H1 (cell line): ENCODE measurements at regions not wholly inside any gene's neighbourhood (a gene's known extent, or its start where the extent isn't known, plus 50 kb on each side); places are given as distances from the start of the nearest gene placed in this dataset.

Source experiments
- CTCF ChIA-PET: fragments of 300-600 bp; sonication (Branson Sonifier 250); formaldehyde crosslinking; loops from one replicate; lab custom pipeline; 2021; ENCODE audit not compliant: partially characterized antibody; lab: Charles Lee
- POLR2A ChIA-PET: fragments of 300-600 bp; sonication (Branson Sonifier 250); formaldehyde crosslinking; loops from one replicate; lab custom pipeline; 2021; ENCODE audit warnings: inconsistent platforms; ENCODE audit not compliant: partially characterized antibody; lab: Charles Lee
- DNase-seq, 2 experiments: peaks; one replicate each; pipeline versions ENCODE4 v3.0.0 to v3.0.0-alpha.2; 2010 to 2022; ENCODE audit warnings: low spot score in 2 of 2, low read depth in 1 of 2, mixed read lengths in 1 of 2
- FAIRE-seq: peaks from 2 replicates; lab custom pipeline; 2011; peaks lifted over from hg19 to GRCh38; lab: Jason Lieb, UNC
- H2AFZ ChIP-seq: 2 replicates; pipeline ENCODE4 v1.8.1; 2012; ENCODE audit warnings: low read length, inconsistent platforms
- H2AK5ac ChIP-seq: 2 replicates; pipeline ENCODE4 v1.6.1; 2013; ENCODE audit warnings: low read depth, low read length
- H2BK120ac ChIP-seq: replicated peaks from 2 replicates; pipeline ENCODE3; 2013; ENCODE audit warnings: low read depth, low read length, inconsistent platforms
- H2BK12ac ChIP-seq: 2 replicates; pipeline ENCODE4 v1.6.1; 2013; ENCODE audit warnings: low read depth, low read length
- H2BK15ac ChIP-seq: 2 replicates; pipeline ENCODE4 v1.6.1; 2013; ENCODE audit warnings: low read length
- H2BK20ac ChIP-seq: 2 replicates; pipeline ENCODE4 v1.6.1; 2013; ENCODE audit warnings: low read length
- H2BK5ac ChIP-seq: 2 replicates; pipeline ENCODE4 v1.6.1; 2013; ENCODE audit warnings: low read depth, low read length
- H3K14ac ChIP-seq: 2 replicates; pipeline ENCODE4 v1.6.1; 2013; ENCODE audit warnings: inconsistent platforms; ENCODE audit not compliant: insufficient read length
- H3K18ac ChIP-seq: 2 replicates; pipeline ENCODE4 v1.6.1; 2013; ENCODE audit warnings: low read length; ENCODE audit errors: extremely low read depth
- H3K23ac ChIP-seq: 2 replicates; pipeline ENCODE4 v1.6.1; 2013; ENCODE audit warnings: inconsistent platforms; ENCODE audit not compliant: insufficient read length
- H3K23me2 ChIP-seq: 2 replicates; pipeline ENCODE4 v1.6.1; 2013; ENCODE audit warnings: low read depth, low read length
- H3K27ac ChIP-seq: 2 replicates; pipeline ENCODE4 v1.6.1; 2011; ENCODE audit warnings: low read depth, low read length, inconsistent platforms
- H3K27me3 ChIP-seq, 4 experiments: replicated peaks in 1 of 4; 1 replicate in 1 of 4; 2 replicates in 3 of 4; pipeline versions ENCODE4 v1.6.1 to v1.8.1; 2011 to 2013; ENCODE audit warnings: low read length in 3 of 4, mild to moderate bottlenecking in 3 of 4, inconsistent platforms in 2 of 4, mixed read lengths in 2 of 4, moderate library complexity in 1 of 4; ENCODE audit not compliant: control insufficient read depth in 3 of 4, insufficient read depth in 3 of 4; ENCODE audit errors: extremely low read depth in 1 of 4
- H3K36me3 ChIP-seq, 4 experiments: 2 replicates each; pipeline versions ENCODE4 v1.6.1 to v1.8.1; 2011 to 2013; ENCODE audit warnings: mild to moderate bottlenecking in 4 of 4, low read length in 3 of 4, moderate library complexity in 2 of 4, control low read depth in 1 of 4, inconsistent platforms in 1 of 4; ENCODE audit not compliant: insufficient read depth in 4 of 4, control insufficient read depth in 2 of 4
- H3K4ac ChIP-seq: replicated peaks from 2 replicates; pipeline ENCODE3; 2013; ENCODE audit warnings: low read length, low read depth, mixed read lengths, inconsistent platforms; ENCODE audit not compliant: insufficient read length
- H3K4me1 ChIP-seq, 4 experiments: replicated peaks in 1 of 4; 1 replicate in 1 of 4; 2 replicates in 3 of 4; pipeline versions ENCODE4 v1.6.1 to v1.8.1; 2011 to 2013; ENCODE audit warnings: low read length in 3 of 4, inconsistent platforms in 2 of 4, mixed read lengths in 1 of 4; ENCODE audit not compliant: insufficient read depth in 4 of 4, control insufficient read depth in 3 of 4
- H3K4me2 ChIP-seq, 2 experiments: 2 replicates each; pipeline versions ENCODE4 v1.6.1 to v1.8.1; 2011 to 2013; ENCODE audit warnings: low read depth in 2 of 2, low read length in 2 of 2, control low read depth in 1 of 2, inconsistent platforms in 1 of 2, mild to moderate bottlenecking in 1 of 2; ENCODE audit not compliant: insufficient read depth in 1 of 2
- H3K4me3 ChIP-seq, 4 experiments: fragments of 200-600, 300-600 bp in 1 of 4; sonication (generic), shearing (Covaris generic), sonication (Bioruptor Twin) in 1 of 4; 2 replicates each; pipeline versions ENCODE4 v1.5.1 to v1.8.1; 2011 to 2016; ENCODE audit warnings: low read length in 4 of 4, low read depth in 3 of 4, control low read depth in 2 of 4, inconsistent platforms in 2 of 4, mild to moderate bottlenecking in 2 of 4, mixed read lengths in 1 of 4, moderate library complexity in 1 of 4; ENCODE audit not compliant: insufficient read depth in 2 of 4; ENCODE audit errors: extremely low read depth in 1 of 4
- H3K56ac ChIP-seq: replicated peaks from 2 replicates; pipeline ENCODE3; 2013; ENCODE audit warnings: low read depth, mild to moderate bottlenecking, mixed read lengths, low read length, inconsistent platforms; ENCODE audit not compliant: insufficient read length
- H3K79me1 ChIP-seq: 2 replicates; pipeline ENCODE4 v1.6.1; 2013; ENCODE audit warnings: low read depth, low read length, control low read depth
- H3K79me2 ChIP-seq, 2 experiments: 2 replicates each; pipeline versions ENCODE4 v1.6.1 to v1.8.1; 2012 to 2013; ENCODE audit warnings: low read length in 2 of 2, mild to moderate bottlenecking in 2 of 2, inconsistent platforms in 1 of 2; ENCODE audit not compliant: insufficient read depth in 2 of 2, control insufficient read depth in 1 of 2
- H3K9ac ChIP-seq, 4 experiments: replicated peaks in 1 of 4; 1 replicate in 1 of 4; 2 replicates in 3 of 4; pipeline versions ENCODE4 v1.6.1 to v1.8.1; 2011 to 2013; ENCODE audit warnings: low read depth in 3 of 4, low read length in 3 of 4, control low read depth in 2 of 4, mild to moderate bottlenecking in 2 of 4, moderate library complexity in 2 of 4, inconsistent platforms in 1 of 4; ENCODE audit errors: extremely low read depth in 1 of 4
- H3K9me3 ChIP-seq, 2 experiments: 2 replicates each; pipeline versions ENCODE4 v1.6.1 to v1.8.1; 2012 to 2013; ENCODE audit warnings: mild to moderate bottlenecking in 2 of 2, moderate library complexity in 2 of 2, control low read depth in 1 of 2, inconsistent platforms in 1 of 2, low read depth in 1 of 2, low read length in 1 of 2, mixed read lengths in 1 of 2; ENCODE audit not compliant: insufficient read depth in 2 of 2
- H4K20me1 ChIP-seq, 2 experiments: replicated peaks in 1 of 2; 2 replicates each; pipeline versions ENCODE3 to v1.8.1; 2011 to 2013; ENCODE audit warnings: inconsistent platforms in 2 of 2, low read length in 2 of 2, mild to moderate bottlenecking in 1 of 2; ENCODE audit not compliant: insufficient read depth in 2 of 2, control insufficient read depth in 1 of 2
- H4K5ac ChIP-seq: 2 replicates; pipeline ENCODE4 v1.6.1; 2013; ENCODE audit warnings: low read length, low read depth, mixed read lengths, inconsistent platforms; ENCODE audit not compliant: insufficient read length
- H4K8ac ChIP-seq: 2 replicates; pipeline ENCODE4 v1.8.0; 2013; ENCODE audit warnings: mild to moderate bottlenecking, moderate library complexity, low read length, inconsistent platforms; ENCODE audit not compliant: insufficient read depth; ENCODE audit errors: extremely low read depth
- H4K91ac ChIP-seq: replicated peaks from 2 replicates; pipeline ENCODE3; 2013; ENCODE audit warnings: low read length, mixed read lengths, inconsistent platforms; ENCODE audit not compliant: insufficient read length
- BACH1 ChIP-seq: IDR thresholded peaks from 2 replicates; pipeline ENCODE4 v1.6.1; 2012; ENCODE audit warnings: low read length, improper control_type of control experiment
- BCL11A ChIP-seq, 2 experiments: IDR thresholded peaks; one replicate each; pipeline ENCODE4 v1.6.1; 2011; ENCODE audit warnings: low read depth in 2 of 2, low read length in 2 of 2, mild to moderate bottlenecking in 2 of 2
- BRCA1 ChIP-seq: IDR thresholded peaks from 2 replicates; pipeline ENCODE4 v1.6.1; 2012; ENCODE audit warnings: low read depth, low read length, improper control_type of control experiment
- CHD1 ChIP-seq: IDR thresholded peaks from 2 replicates; pipeline ENCODE4 v1.6.1; 2012; ENCODE audit warnings: low read depth, low read length, improper control_type of control experiment
- CHD2 ChIP-seq: IDR thresholded peaks from 2 replicates; pipeline ENCODE4 v1.6.1; 2012; ENCODE audit warnings: low read length, improper control_type of control experiment
- HDAC6 ChIP-seq: IDR thresholded peaks from one replicate; pipeline ENCODE4 v1.7.1; 2012; ENCODE audit warnings: low read depth, mild to moderate bottlenecking, inconsistent platforms, low read length, moderate library complexity
- PHF8 ChIP-seq: fragments of 200-600 bp; sonication (generic); conservative IDR thresholded peaks from 2 replicates; pipeline ENCODE4 v1.7.1; 2012; ENCODE audit warnings: low read depth, mild to moderate bottlenecking, inconsistent platforms, low read length, moderate library complexity
- RFX5 ChIP-seq: IDR thresholded peaks from 2 replicates; pipeline ENCODE4 v1.6.1; 2011; ENCODE audit warnings: low read depth, low read length, improper control_type of control experiment, borderline replicate concordance
- RXRA ChIP-seq: IDR thresholded peaks from 2 replicates; pipeline ENCODE4 v1.6.1; 2011; ENCODE audit warnings: low read depth, mild to moderate bottlenecking, low read length, moderate library complexity; ENCODE audit not compliant: insufficient read depth
- SIN3A ChIP-seq, 2 experiments: IDR thresholded peaks in 1 of 2; conservative IDR thresholded peaks in 1 of 2; 2 replicates each; pipeline ENCODE4 v1.6.1; 2011 to 2012; ENCODE audit warnings: low read length in 2 of 2, improper control_type of control experiment in 1 of 2, low read depth in 1 of 2, mild to moderate bottlenecking in 1 of 2
- YY1 ChIP-seq: IDR thresholded peaks from 2 replicates; pipeline ENCODE4 v1.6.1; 2011; ENCODE audit warnings: low read depth, mild to moderate bottlenecking, low read length
- ZNF274 ChIP-seq: IDR thresholded peaks from 2 replicates; pipeline ENCODE4 v1.7.0; 2012; ENCODE audit warnings: low read length, borderline replicate concordance; ENCODE audit errors: extremely low read depth
- WGBS, 2 experiments: shearing (Covaris generic) in 1 of 2; methylation state at CpG; one replicate each; pipeline versions ENCODE4 v1.1.6 to v1.1.7; 2013 to 2015; ENCODE audit warnings: low lambda C conversion rate in 2 of 2, mixed read lengths in 2 of 2, inconsistent platforms in 1 of 2, low coverage in 1 of 2, missing lambda C conversion rate in 1 of 2; ENCODE audit not compliant: insufficient replicate concordance in 2 of 2, insufficient coverage in 1 of 2, insufficient read length in 1 of 2; ENCODE audit errors: extremely low coverage in 1 of 2, missing lambda C conversion rate in 1 of 2; 5-methylcytosine and 5-hydroxymethylcytosine counted together
- TF ChIP-seq, protein P1 (sequence below): IDR thresholded peaks from 2 replicates; pipeline ENCODE4 v1.6.1; 2012; ENCODE audit warnings: inconsistent platforms

DNA sequence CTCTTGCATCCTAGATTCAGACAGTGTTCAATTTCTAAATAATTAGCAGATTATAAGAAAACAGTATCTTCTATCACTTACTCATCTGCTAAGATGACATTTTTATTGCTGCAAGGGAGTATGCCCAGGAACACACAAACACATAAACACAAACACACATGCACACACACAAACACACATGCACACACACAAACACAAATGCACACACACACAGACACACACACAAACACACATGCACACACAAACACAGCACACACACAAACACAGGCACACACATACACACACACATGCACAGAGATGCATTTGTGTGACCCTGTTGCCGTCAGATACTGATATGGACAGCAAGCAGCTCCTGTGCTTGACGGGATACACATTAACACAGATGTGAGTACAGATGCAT lies 612.9 kb downstream of the IRX1 start:
- Histone ChIP-seq H4K20me1 (no peaks in the 10 kb centered on the region), H2AFZ (no peak overlapping the region), H3K56ac (no peak overlapping the region), H2BK15ac (0 out of 2 replicates have a peak overlapping the region, but pooled peaks have one; percentile 51), H4K91ac (peak overlapping the region; percentile 61), H3K9ac (no peak overlapping the region), H2BK5ac (no peak overlapping the region), H3K4me3 (no peak overlapping the region), H3K27me3 (peaks cover 0 to 4% (median 0%) of the 10 kb centered on the region in 4 experiments; a peak in 1 of 7 replicates), H3K36me3 (no peaks in the 10 kb centered on the region), H3K79me1 (no peaks in the 10 kb centered on the region), H2BK20ac (no peak overlapping the region), H3K23me2 (no peaks in the 10 kb centered on the region; the same call in 1 of the 2 replicates), H4K8ac (no peak overlapping the region), H3K14ac (no peak overlapping the region), H3K27ac (no peak overlapping the region), H3K23ac (no peak overlapping the region), H3K4ac (no peak overlapping the region), H3K9me3 (no peaks in the 10 kb centered on the region), H3K79me2 (no peaks in the 10 kb centered on the region), H3K4me1 (peaks cover 4 to 26% (median 21%) of the 10 kb centered on the region in 4 experiments), H2BK120ac (no peak overlapping the region), H2BK12ac (no peak overlapping the region), H2AK5ac (no peak overlapping the region), H4K5ac (no peak overlapping the region), H3K18ac (no peak overlapping the region), H3K4me2 (no peak overlapping the region)
- DNase-seq: no peak
- no peak for FAIRE-seq
- WGBS, 2 experiments: 82% methylated on average over 2 of the region's 2 CpGs; no CpG with 5 or more reads in 1 of the 2 experiments
- ChIA-PET CTCF (interaction anchor here (1.0 kb wide), 1 partner anchor 432 kb away, joined by 3 read pairs; no protein-coding TSS in a partner anchor), POLR2A (no interaction called here)
- TF ChIP-seq CHD1 (no peak), HDAC6 (no peak), ZNF274 (no peak), CHD2 (no peak), RFX5 (no peak), BACH1 (no peak), BRCA1 (no peak), PHF8 (no peak), SIN3A (conservative IDR thresholded peaks at IDR 0.05 in 1 of 2, IDR thresholded peaks at IDR 0.05 in 1 of 2; ENCODE audit: low read depth in 1 of 2, low read length in 2 of 2) (no peak), RXRA (no peak), BCL11A (IDR thresholded peaks at IDR 0.05; ENCODE audit: low read depth in 2 of 2, low read length in 2 of 2) (no peak), YY1 (no peak)
- TF ChIP-seq, protein P1, sequence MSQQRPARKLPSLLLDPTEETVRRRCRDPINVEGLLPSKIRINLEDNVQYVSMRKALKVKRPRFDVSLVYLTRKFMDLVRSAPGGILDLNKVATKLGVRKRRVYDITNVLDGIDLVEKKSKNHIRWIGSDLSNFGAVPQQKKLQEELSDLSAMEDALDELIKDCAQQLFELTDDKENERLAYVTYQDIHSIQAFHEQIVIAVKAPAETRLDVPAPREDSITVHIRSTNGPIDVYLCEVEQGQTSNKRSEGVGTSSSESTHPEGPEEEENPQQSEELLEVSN: no peak
